Keratinocyte (primary cell): ENCODE measurements at regions not wholly inside any gene's neighbourhood (a gene's known extent, or its start where the extent isn't known, plus 50 kb on each side); places are given as distances from the start of the nearest gene placed in this dataset.

Source experiments
- DNase-seq: peaks from one replicate; pipeline ENCODE4 v3.0.0-alpha.2; 2011; ENCODE audit warnings: low read depth, missing footprints, low spot score
- FAIRE-seq: peaks from 2 replicates; lab custom pipeline; 2011; peaks lifted over from hg19 to GRCh38; lab: Jason Lieb, UNC
- H2AFZ ChIP-seq: 2 replicates; pipeline ENCODE4 v1.6.0; 2012; ENCODE audit warnings: low read length, control low read depth, inconsistent platforms; ENCODE audit not compliant: control insufficient read depth
- H3K27ac ChIP-seq: 2 replicates; pipeline ENCODE4 v1.5.1; 2011; ENCODE audit warnings: low read length; ENCODE audit not compliant: control insufficient read depth, insufficient read depth
- H3K27me3 ChIP-seq: 3 replicates; pipeline ENCODE4 v1.6.0; 2011; ENCODE audit warnings: low read length; ENCODE audit not compliant: control insufficient read depth, insufficient read depth; ENCODE audit errors: extremely low read depth
- H3K36me3 ChIP-seq, 2 experiments: 2 replicates in 1 of 2; 3 replicates in 1 of 2; pipeline ENCODE4 v1.5.1; 2011; ENCODE audit warnings: low read length in 2 of 2, mild to moderate bottlenecking in 1 of 2; ENCODE audit not compliant: control insufficient read depth in 2 of 2, insufficient read depth in 2 of 2; ENCODE audit errors: extremely low read depth in 1 of 2
- H3K4me1 ChIP-seq: 3 replicates; pipeline ENCODE4 v1.5.1; 2011; ENCODE audit warnings: low read length; ENCODE audit not compliant: control insufficient read depth, insufficient read depth; ENCODE audit errors: extremely low read depth
- H3K4me2 ChIP-seq: 3 replicates; pipeline ENCODE4 v1.6.0; 2011; ENCODE audit warnings: low read depth, low read length; ENCODE audit not compliant: control insufficient read depth, insufficient read depth; ENCODE audit errors: extremely low read depth
- H3K4me3 ChIP-seq, 3 experiments: fragments of 200-600 bp in 1 of 3; sonication (generic) in 1 of 3; 2 replicates in 2 of 3; 3 replicates in 1 of 3; pipeline ENCODE4 v1.5.1; 2011 to 2016; ENCODE audit warnings: low read length in 3 of 3, mild to moderate bottlenecking in 3 of 3, control low read depth in 2 of 3, inconsistent platforms in 1 of 3, low read depth in 1 of 3, mixed read lengths in 1 of 3, mixed run types in 1 of 3, moderate library complexity in 1 of 3; ENCODE audit not compliant: control insufficient read depth in 2 of 3, insufficient read depth in 2 of 3; ENCODE audit errors: extremely low read depth in 1 of 3
- H3K79me2 ChIP-seq: 2 replicates; pipeline ENCODE4 v1.6.0; 2012; ENCODE audit warnings: low read length; ENCODE audit not compliant: control insufficient read depth, insufficient read depth
- H3K9ac ChIP-seq: 3 replicates; pipeline ENCODE4 v1.6.0; 2011; ENCODE audit warnings: low read length; ENCODE audit not compliant: control insufficient read depth, insufficient read depth; ENCODE audit errors: extremely low read depth
- H3K9me1 ChIP-seq: 3 replicates; pipeline ENCODE4 v1.6.0; 2011; ENCODE audit warnings: low read length; ENCODE audit not compliant: control insufficient read depth, insufficient read depth; ENCODE audit errors: extremely low read depth
- H3K9me3 ChIP-seq: 2 replicates; pipeline ENCODE4 v1.5.1; 2012; ENCODE audit warnings: low read depth, low read length; ENCODE audit not compliant: control insufficient read depth
- H4K20me1 ChIP-seq: 3 replicates; pipeline ENCODE4 v1.6.0; 2011; ENCODE audit warnings: low read length; ENCODE audit not compliant: control insufficient read depth, insufficient read depth; ENCODE audit errors: extremely low read depth
- CTCF ChIP-seq, 3 experiments: IDR thresholded peaks in 1 of 3; conservative IDR thresholded peaks in 1 of 3; optimal IDR thresholded peaks in 1 of 3; 2 replicates in 2 of 3; 3 replicates in 1 of 3; pipeline versions ENCODE3 to v1.5.1; 2011; ENCODE audit warnings: low read length in 3 of 3, mild to moderate bottlenecking in 3 of 3, moderate library complexity in 2 of 3, control low read depth in 1 of 3, inconsistent platforms in 1 of 3; ENCODE audit not compliant: insufficient read depth in 2 of 3; ENCODE audit errors: extremely low read depth in 1 of 3
- EZH2 ChIP-seq: IDR thresholded peaks from one replicate; pipeline ENCODE4 v1.6.1; 2012; ENCODE audit warnings: inconsistent platforms, mild to moderate bottlenecking, low read length, moderate library complexity
- dilution Hi-C: fragments of 300-500 bp; cut with MboI; formaldehyde crosslinking; loops from one replicate; pipeline ENCODE4 v1.7.0; 2020; ENCODE audit warnings: low sequenced_read_pairs; ENCODE audit not compliant: extremely low pct_ligation_motif_present

GRCh38 chr6:25170640-25171039 lies 108.5 kb upstream of the CARMIL1 start:
- H3K4me1 ChIP-seq, result peaks cover 45% of the 10 kb centered on the region
- dilution Hi-C loops, result no loop called here
- no peak overlapping the region for H3K9ac ChIP-seq
- no peak overlapping the region for H2AFZ ChIP-seq
- FAIRE-seq, result no peak
- no peak overlapping the region for H3K27ac ChIP-seq
- no peak for DNase-seq
- H4K20me1 ChIP-seq, result no peaks in the 10 kb centered on the region
- H3K4me3 ChIP-seq, result no peak overlapping the region
- no peaks in the 10 kb centered on the region for H3K9me3 ChIP-seq
- no peaks in the 10 kb centered on the region for H3K36me3 ChIP-seq
- no peak for TF ChIP-seq CTCF (optimal IDR thresholded peaks at IDR 0.05 in 1 of 3, IDR thresholded peaks at IDR 0.05 in 1 of 3, conservative IDR thresholded peaks at IDR 0.05 in 1 of 3; ENCODE audit: extremely low read depth in 1 of 3, insufficient read depth in 2 of 3, low read length in 3 of 3)
- TF ChIP-seq EZH2, result no peak
- H3K9me1 ChIP-seq, result no peaks in the 10 kb centered on the region
- H3K4me2 ChIP-seq, result no peak overlapping the region
- no peaks in the 10 kb centered on the region for H3K79me2 ChIP-seq
- no peaks in the 10 kb centered on the region for H3K27me3 ChIP-seq

- DNase-seq (no peak), FAIRE-seq (peak; percentile 69)
- Histone ChIP-seq H4K20me1 (no peaks in the 10 kb centered on the region), H3K4me3 (no peak overlapping the region), H3K27me3 (no peaks in the 10 kb centered on the region), H3K9me3 (no peaks in the 10 kb centered on the region), H3K4me2 (peak overlapping the region; percentile 3), H3K36me3 (no peaks in the 10 kb centered on the region), H3K27ac (no peak overlapping the region), H3K4me1 (peaks cover 49% of the 10 kb centered on the region), H3K9me1 (no peaks in the 10 kb centered on the region), H3K79me2 (no peaks in the 10 kb centered on the region), H2AFZ (peak overlapping the region; percentile 34), H3K9ac (no peak overlapping the region)
- dilution Hi-C loops, result no loop called here
- no peak for TF ChIP-seq CTCF (optimal IDR thresholded peaks at IDR 0.05 in 1 of 3, IDR thresholded peaks at IDR 0.05 in 1 of 3, conservative IDR thresholded peaks at IDR 0.05 in 1 of 3; ENCODE audit: extremely low read depth in 1 of 3, insufficient read depth in 2 of 3, low read length in 3 of 3)
- TF ChIP-seq EZH2, result no peak
These were observed 107.9 kb upstream of the CARMIL1 start for GRCh38 chr6:25171301-25171700.
